Ishikawa (cell line): ENCODE measurements at regions not wholly inside any gene's neighbourhood (a gene's known extent, or its start where the extent isn't known, plus 50 kb on each side); places are given as distances from the start of the nearest gene placed in this dataset.

ENCODE experiments used
- CEBPB ChIP-seq: IDR thresholded peaks from 2 replicates; pipeline ENCODE4 v1.6.1; 2012
- EGR1 ChIP-seq: IDR thresholded peaks from 2 replicates; pipeline ENCODE4 v1.6.1; 2012
- EP300 ChIP-seq: IDR thresholded peaks from 2 replicates; pipeline ENCODE4 v1.6.1; 2012; ENCODE audit warnings: borderline replicate concordance
- FOXM1 ChIP-seq: IDR thresholded peaks from 2 replicates; pipeline ENCODE4 v1.6.1; 2012; ENCODE audit warnings: low read depth, borderline replicate concordance
- MAX ChIP-seq: IDR thresholded peaks from 2 replicates; pipeline ENCODE4 v1.6.1; 2012
- NFIC ChIP-seq: IDR thresholded peaks from 2 replicates; pipeline ENCODE4 v1.6.1; 2012
- TAF1 ChIP-seq: IDR thresholded peaks from 2 replicates; pipeline ENCODE4 v1.6.1; 2012; ENCODE audit warnings: low read depth, mild to moderate bottlenecking
- TCF12 ChIP-seq: IDR thresholded peaks from 2 replicates; pipeline ENCODE4 v1.6.1; 2012; ENCODE audit warnings: low read depth
- YY1 ChIP-seq: IDR thresholded peaks from 2 replicates; pipeline ENCODE4 v1.6.1; 2012; ENCODE audit warnings: low read depth
- ZBTB7A ChIP-seq: IDR thresholded peaks from 2 replicates; pipeline ENCODE4 v1.6.1; 2012; ENCODE audit warnings: low read depth
- TF ChIP-seq, protein P1 (sequence below): IDR thresholded peaks from 2 replicates; pipeline ENCODE4 v1.6.1; 2012; ENCODE audit warnings: low read depth, mild to moderate bottlenecking

- TF ChIP-seq CEBPB (no peak), FOXM1 (no peak), EP300 (no peak), TCF12 (no peak), YY1 (no peak), EGR1 (no peak), MAX (no peak), ZBTB7A (no peak), TAF1 (no peak), NFIC (no peak)
- TF ChIP-seq, protein P1, sequence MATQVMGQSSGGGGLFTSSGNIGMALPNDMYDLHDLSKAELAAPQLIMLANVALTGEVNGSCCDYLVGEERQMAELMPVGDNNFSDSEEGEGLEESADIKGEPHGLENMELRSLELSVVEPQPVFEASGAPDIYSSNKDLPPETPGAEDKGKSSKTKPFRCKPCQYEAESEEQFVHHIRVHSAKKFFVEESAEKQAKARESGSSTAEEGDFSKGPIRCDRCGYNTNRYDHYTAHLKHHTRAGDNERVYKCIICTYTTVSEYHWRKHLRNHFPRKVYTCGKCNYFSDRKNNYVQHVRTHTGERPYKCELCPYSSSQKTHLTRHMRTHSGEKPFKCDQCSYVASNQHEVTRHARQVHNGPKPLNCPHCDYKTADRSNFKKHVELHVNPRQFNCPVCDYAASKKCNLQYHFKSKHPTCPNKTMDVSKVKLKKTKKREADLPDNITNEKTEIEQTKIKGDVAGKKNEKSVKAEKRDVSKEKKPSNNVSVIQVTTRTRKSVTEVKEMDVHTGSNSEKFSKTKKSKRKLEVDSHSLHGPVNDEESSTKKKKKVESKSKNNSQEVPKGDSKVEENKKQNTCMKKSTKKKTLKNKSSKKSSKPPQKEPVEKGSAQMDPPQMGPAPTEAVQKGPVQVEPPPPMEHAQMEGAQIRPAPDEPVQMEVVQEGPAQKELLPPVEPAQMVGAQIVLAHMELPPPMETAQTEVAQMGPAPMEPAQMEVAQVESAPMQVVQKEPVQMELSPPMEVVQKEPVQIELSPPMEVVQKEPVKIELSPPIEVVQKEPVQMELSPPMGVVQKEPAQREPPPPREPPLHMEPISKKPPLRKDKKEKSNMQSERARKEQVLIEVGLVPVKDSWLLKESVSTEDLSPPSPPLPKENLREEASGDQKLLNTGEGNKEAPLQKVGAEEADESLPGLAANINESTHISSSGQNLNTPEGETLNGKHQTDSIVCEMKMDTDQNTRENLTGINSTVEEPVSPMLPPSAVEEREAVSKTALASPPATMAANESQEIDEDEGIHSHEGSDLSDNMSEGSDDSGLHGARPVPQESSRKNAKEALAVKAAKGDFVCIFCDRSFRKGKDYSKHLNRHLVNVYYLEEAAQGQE: no peak
Observed at GRCh38 chr18:61236356-61237057, 96.7 kb upstream of the CDH20 start.
